Epithelial cell of esophagus (primary cell): ENCODE measurements at regions not wholly inside any gene's neighbourhood (a gene's known extent, or its start where the extent isn't known, plus 50 kb on each side); places are given as distances from the start of the nearest gene placed in this dataset.
"Not testable (repeated sequence)": the region's sequence is repeated elsewhere in the genome, so short reads cannot be mapped to it uniquely, and the experiment has no call there.

Experiments used
- DNase-seq: peaks from one replicate; pipeline ENCODE4 v3.0.0; 2010; ENCODE audit warnings: low read depth
- H3K4me3 ChIP-seq: 2 replicates; pipeline ENCODE4 v1.5.1; 2011; ENCODE audit warnings: mild to moderate bottlenecking, low read length, control low read depth
- CTCF ChIP-seq: IDR thresholded peaks from 2 replicates; pipeline ENCODE4 v1.5.1; 2011; ENCODE audit warnings: low read depth, mild to moderate bottlenecking, low read length, control low read depth, inconsistent platforms; ENCODE audit not compliant: insufficient read depth; ENCODE audit errors: missing control alignments

GRCh38 chr2:13334545-13334944 is 617.8 kb downstream of the TRIB2 start:
- H3K4me3 ChIP-seq = no peak overlapping the region

GRCh38 chr2:13335862-13336535 is 619.3 kb downstream of the TRIB2 start:
- no peak overlapping the region for H3K4me3 ChIP-seq
- DNase-seq = no peak
- TF ChIP-seq CTCF = no peak

More at GRCh38 chr2:13334545-13334944, 617.8 kb downstream of the TRIB2 start:
- no peak for DNase-seq
- no peak for TF ChIP-seq CTCF

GRCh38 chr2:13351068-13351467 is 634.3 kb downstream of the TRIB2 start:
- TF ChIP-seq CTCF = no peak

GRCh38 chr2:13353083-13353482 is 636.3 kb downstream of the TRIB2 start:
- DNase-seq = no peak
- H3K4me3 ChIP-seq = no peak overlapping the region
- no peak for TF ChIP-seq CTCF

More at GRCh38 chr2:13351068-13351467, 634.3 kb downstream of the TRIB2 start:
- no peak overlapping the region for H3K4me3 ChIP-seq
- no peak for DNase-seq

- TF ChIP-seq CTCF = no peak
- DNase-seq = no peak
- H3K4me3 ChIP-seq = no peak overlapping the region
These were observed 637.3 kb downstream of the TRIB2 start for GRCh38 chr2:13354031-13354430.

- H3K4me3 ChIP-seq, DNase-seq: not testable (repeated sequence)
These were observed 665.2 kb downstream of the TRIB2 start for GRCh38 chr2:13381928-13382327.

- DNase-seq, H3K4me3 ChIP-seq: not testable (repeated sequence)
These were observed 672.4 kb downstream of the TRIB2 start for GRCh38 chr2:13389172-13389571.

- no peak for TF ChIP-seq CTCF
These were observed 673.9 kb downstream of the TRIB2 start for GRCh38 chr2:13390676-13391075.

More at GRCh38 chr2:13390676-13391075, 673.9 kb downstream of the TRIB2 start:
- no peak overlapping the region for H3K4me3 ChIP-seq
- no peak for DNase-seq
